NCI-H1105 (cell line): ENCODE measurements at regions not wholly inside any gene's neighbourhood (a gene's known extent, or its start where the extent isn't known, plus 50 kb on each side); places are given as distances from the start of the nearest gene placed in this dataset.

Experiments
- DNase-seq: peaks from one replicate; lab custom pipeline; 2025; lab: John Stamatoyannopoulos, UW

DNA sequence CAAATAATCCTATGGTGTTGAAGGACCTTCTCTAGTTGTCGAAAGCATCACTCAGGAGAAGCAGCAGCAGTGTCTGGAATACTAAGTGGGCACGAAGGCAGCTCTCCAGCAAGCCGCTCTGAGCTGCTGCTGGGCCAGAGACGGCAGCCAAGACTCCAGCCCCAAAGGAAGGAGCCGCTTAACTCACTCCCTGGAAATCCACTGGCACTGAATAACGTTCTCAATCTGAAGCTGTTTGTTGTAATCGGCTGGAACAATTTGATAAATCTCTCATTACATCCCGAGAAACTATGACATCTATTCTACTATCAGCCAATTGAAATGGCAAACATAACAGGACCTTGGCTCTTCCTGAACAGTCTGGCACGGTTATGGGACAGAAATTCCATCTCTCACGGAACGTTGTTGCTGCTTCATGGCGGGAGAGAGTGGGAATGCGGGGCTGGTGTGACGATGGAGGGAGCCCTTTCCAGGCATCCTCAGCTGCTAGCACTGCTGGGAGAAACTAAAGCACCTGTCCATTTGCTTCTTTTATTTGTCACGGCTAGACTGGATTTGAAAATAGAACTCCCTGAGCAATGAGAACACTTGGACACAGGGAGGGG, 331.5 kb upstream of the RNF32 start:
- DNase-seq = no peak

GRCh38 chr7:156307193-156307592, 333.4 kb upstream of the RNF32 start:
- DNase-seq = no peak

DNA sequence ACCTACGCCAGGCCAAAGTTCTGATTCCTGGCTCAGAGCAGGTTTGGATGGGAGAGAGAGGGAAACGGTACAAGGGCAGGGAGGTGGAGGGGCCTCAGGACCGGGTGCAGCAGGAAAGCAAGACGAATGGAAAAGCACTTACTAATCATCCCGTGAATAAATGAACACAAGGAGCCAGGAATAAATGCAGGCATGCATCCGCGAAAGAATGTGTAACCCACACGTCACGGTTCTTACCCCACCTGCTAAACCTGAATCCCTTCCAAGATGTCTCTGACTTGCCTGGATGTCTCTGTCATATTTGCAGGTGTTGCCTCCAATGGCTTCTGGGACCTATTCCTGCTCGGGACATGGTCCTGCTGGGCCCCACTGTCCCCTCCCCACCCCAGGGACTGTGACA, 335.2 kb upstream of the RNF32 start:
- DNase-seq = no peak

DNA sequence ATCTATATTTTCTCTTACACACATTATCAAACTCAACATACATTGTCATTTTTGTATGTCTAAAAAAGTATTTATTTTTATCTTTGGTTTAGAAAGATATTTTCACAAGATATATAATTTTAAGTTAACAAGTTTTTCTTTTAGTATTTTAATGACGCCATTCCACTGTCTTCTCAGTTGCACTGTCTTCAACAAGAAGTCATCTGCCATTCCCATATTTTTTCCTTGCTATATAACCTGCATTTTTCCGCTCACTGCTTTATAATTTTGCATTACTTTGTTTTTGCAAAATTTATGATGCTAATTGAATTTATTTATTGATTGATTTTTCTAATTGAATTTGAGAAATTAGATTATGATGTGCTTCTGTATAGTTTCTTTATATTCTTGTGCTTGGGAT, 357.8 kb upstream of the RNF32 start:
- DNase-seq = no peak

DNA sequence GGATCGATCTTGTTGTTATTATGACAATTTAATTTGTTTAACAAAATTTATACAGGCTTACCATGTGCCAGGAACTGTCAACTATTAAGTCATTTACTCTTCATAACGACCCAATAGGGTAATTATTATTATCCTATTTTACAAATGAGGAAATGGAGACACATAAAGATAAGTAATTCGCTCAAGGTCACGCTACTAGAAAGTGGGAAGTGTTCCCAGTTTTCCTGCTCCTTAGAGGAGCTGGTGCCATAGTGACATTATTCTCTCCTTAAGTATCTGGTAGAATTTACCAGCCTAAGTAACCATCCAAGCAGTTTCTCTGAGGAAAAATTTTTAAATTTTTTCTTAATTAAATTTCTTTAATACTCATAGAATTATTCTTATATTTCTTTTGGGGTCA, 360.9 kb upstream of the RNF32 start:
- no peak for DNase-seq

DNA sequence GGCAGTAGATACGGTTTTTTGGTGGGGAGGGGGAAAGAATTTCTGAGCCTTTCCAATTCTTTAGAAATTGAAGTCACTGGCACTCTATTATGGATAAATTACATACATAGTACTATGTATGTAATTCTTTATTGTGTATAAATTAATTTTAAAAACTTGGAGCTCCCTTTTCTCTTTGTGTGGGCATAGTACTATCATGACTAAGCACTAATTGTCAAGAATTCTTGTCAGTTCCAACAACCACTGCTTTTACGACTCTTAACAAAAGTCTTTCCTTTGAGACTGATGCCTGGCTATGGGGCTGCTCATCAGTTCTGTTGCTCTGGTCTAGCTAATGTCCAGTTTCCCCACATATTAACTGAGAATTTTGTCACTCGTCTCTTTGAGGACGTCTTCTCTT, 365.3 kb upstream of the RNF32 start:
- no peak for DNase-seq

DNA sequence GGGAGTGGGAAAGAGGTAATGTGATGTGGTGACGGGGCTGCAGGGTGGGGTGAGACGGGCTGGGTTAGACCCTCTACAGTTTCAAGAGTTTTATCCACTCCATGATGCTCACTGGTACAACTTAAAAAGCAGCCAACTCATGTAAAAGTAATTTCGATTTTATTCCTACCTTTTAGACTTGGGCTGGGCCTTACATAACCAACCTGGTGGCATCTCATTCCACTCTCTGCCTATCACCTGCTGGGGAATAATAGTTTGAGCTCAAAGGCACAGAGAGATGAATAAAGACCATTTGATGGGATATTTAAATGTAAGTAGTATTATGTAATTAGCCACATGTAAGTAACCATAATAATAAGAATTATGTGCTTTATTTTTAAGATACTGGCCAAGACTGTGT, 366.0 kb upstream of the RNF32 start:
- no peak for DNase-seq

DNA sequence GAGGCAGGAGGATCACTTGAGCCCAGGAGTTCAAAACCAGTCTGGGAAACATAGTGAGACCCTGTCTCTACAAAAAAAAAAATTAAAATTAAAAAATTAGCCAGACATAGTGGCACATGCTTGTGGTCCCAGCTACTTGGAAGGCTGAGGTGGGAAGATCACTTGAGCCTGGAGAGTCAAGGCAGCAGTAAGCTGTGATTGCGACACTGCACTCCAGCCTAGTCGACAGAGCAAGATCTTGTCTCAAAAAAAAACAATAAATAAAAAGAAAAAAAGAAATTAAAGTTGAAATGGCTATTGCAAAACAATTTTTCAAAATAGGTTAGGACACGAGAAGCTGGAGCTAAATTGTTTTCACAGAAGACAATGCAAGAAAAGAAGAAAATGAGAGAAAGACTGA, 379.0 kb upstream of the RNF32 start:
- DNase-seq = no peak

DNA sequence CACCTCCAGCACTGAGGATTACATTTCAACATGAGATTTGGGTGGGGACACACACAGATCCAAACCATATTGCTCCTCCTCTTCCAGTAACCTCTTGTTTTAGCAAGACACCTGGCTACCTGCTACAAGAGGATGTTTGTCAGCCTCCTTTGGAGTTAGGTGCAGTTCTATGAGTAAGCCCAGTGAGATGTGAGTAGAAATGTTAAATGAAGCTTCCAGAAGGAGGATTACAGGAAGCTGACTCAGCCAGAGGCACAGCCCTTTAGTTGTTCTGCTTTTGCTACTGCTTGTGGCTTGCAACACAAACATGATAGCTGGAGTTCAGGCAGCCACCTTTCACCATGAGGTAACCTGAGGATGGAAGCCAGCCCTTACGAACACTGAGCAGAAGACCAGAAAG, 382.7 kb upstream of the RNF32 start:
- DNase-seq = no peak

GRCh38 chr7:156255635-156256034, 384.9 kb upstream of the RNF32 start:
- no peak for DNase-seq

DNA sequence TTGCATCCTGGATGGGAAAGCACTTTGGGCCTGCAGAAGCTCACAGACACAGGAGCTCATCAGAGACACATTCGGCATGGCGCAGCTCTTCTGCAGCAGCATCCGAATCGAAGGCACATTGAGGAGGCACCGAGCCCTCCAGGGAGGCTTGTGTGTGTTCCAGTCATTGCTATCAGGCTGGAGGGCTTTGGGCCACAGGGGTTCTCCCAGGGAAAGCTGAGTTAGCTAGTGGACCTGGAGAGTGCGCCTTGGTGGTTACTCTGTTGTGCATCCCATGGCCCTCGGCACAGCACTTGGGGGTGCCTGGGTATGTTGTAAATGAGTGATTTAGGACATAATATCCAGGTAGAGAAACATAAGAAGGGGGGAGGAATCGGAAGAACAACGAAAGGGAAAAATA, 388.7 kb upstream of the RNF32 start:
- DNase-seq = no peak

DNA sequence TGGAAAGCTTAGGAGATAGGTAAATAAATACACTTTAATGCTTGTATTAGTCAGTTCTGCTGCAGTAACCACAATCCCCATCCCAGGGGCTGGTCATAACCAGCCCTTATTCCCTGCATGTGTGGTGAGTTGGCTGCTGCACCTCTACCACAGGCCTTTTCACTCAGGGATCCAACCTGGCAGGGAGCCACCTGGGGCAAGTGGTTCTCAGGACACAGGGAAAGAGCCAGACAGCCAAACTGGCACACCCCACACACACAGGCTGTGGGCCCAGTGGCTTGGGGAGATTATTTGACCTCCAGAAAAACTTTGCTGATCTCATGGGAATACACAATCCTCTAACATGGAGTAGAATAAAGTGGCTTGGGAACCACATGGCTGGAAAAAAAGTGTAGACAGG, 400.0 kb upstream of the RNF32 start:
- no peak for DNase-seq

- no peak for DNase-seq
Observed at GRCh38 chr7:156238366-156239133, 402.0 kb upstream of the RNF32 start.

DNA sequence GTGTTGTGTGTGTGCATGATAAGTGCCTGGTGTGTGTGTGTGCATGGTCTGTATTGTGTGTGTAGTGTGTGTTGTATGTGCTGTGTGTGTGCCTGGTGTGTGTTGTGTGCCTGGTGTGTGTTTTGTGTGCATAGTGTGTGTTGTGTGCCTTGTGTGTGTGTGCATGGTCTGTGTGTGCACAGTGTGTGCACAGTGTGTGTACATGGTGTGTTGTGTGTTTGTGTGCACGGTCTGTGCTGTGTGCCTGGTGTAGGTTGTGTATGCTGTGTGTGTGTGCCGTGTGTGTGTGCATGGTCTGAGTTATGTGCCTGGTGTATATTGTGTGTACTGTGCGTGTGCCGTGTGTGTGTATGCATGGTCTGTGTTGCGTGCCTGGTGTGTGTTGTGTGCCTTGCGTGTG, 403.0 kb upstream of the RNF32 start:
- no peak for DNase-seq

DNA sequence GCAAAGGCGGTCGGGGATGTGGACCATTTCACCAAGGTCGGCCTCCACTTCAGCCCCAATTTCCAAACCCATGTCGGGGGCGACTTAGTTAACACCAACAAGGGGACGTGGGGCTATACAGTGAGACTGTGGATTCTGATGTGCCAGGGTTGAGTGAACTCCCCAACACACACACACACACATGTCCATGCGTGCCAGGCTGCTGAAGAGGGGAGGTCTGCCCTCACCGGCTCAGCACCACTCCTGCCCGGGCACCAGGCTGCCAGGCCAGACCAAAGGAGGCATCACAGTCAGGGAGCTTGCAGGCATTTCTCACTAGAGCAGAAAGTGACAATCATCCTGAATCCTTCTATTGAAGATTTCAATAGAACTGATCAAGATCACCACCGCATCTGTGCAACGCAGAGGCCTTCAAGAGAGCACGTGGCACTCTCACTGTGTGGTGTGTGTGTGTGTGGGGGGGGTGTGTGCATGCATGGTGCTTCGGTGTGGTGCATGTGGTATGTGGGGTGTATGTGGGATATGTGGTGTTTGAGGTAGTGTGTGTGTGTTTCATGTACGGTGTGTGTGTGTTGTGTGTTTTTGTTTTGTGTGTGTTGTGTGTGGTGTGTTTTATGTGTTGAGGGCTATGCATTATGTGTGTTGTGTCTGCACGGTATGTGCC, 403.5 kb upstream of the RNF32 start:
- no peak for DNase-seq

- DNase-seq = no peak
Observed at GRCh38 chr7:156236181-156236889, 404.2 kb upstream of the RNF32 start.

DNA sequence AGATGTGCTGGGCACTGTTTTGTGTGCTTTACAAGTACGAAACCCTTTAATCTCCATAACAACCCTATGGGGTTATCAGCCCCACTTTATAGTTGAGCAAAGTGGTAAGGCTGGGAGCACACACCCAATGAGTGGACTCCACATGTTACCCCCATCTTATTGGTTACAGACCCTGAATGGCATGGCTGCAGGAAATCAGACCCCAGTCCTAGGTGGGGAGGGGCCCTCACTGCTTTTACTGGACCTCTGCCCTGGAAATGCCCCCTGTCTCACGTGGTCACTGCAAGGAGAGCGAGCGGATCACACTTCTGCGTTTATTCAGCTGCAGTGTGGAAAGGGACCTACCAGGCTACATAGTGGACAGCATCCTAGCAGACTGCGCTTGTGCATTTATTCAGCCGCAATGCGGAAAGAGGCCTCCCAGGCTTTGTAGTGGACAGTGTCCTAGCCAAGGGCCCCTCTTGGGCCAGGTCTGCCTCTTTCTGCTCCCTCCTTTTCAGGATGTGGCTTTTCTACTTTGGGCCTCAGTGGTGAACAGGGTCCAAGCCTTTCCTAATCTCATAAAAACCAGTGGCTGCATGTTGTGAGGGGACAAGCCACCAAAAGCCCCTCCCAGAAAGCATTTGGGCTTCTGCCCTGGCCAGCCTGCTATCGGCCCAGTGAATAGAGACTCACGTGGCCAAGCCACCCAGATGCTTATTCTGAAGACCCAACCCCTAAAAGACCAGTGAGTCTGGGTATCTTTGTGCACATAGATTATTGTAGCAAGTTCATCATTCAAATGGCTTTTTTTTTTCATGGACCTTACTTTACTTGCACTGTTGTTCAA, 405.7 kb upstream of the RNF32 start:
- DNase-seq = no peak

GRCh38 chr7:156234192-156234591, 406.4 kb upstream of the RNF32 start:
- DNase-seq = no peak

DNA sequence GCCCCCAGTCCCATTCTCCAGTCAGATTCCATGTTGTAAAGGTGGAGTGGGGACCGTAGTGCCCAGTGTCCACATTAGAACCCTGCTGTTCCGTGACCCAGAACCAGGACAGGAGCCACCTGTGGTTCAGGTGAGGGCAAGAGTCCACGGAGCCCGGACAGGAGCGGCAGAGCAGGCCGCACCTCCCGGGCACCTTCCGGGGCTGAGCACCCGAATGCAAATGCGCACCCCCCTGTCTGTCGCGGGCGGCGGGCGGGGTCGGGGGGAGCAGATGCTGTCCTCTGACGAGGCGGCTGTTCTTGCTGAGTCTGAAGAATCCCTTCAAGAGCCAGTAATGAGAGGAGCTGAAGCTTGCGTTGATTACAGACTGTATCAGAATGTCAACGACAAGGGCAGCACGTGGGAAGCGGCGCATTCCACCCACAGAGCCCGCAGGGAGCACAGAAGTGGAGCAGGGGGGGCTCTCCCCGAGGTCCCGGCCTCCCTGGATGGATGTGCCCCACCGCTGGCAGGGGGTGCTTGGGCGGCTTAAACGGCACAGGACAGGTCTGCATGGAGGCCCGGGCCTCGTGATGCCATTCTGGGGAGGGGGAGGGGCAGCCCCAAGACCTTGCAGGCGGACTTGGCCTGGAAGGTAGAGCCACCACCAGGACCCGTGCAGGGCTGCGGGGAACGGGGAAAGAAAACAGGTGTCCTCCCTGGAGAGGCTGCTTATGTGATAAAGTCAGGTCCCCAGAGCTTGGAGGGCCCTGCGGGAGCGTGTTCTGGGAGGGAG, 407.5 kb upstream of the RNF32 start:
- no peak for DNase-seq

- DNase-seq = no peak
Observed at GRCh38 chr7:156230576-156230975, 410.0 kb upstream of the RNF32 start.

DNA sequence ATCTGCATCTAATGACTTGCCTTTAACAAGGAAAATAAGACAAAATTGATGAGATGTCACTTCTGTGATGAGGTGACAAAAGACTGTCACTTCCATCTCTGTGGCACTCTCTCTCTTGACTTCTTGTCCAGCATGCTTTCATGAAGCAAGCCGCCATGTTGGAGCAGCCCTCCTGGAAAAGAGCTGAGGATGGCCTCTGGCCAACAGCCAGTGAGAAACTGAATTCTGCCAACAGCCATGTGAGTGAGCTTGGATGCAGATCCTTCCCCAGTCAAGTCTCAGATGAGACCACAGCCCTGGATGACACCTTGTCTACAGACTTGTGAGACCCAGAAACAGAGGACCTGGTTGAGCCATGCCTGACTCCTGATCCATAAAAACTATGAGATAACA, 412.6 kb upstream of the SHH start:
- DNase-seq = no peak
